Left hindlimb (tissue), 1 donor: ENCODE measurements at regions not wholly inside any gene's neighbourhood (a gene's known extent, or its start where the extent isn't known, plus 50 kb on each side); places are given as distances from the start of the nearest gene placed in this dataset.
"Not testable (repeated sequence)": the region's sequence is repeated elsewhere in the genome, so short reads cannot be mapped to it uniquely, and the experiment has no call there.

ENCODE experiments used
- DNase-seq: peaks from one replicate; pipeline ENCODE4 v3.0.0-alpha.2; 2018

- DNase-seq = peak; percentile 75
Measured at GRCh38 chr15:100721758-100722550, 119.6 kb downstream of the ASB7 start.

- no peak for DNase-seq
Measured at GRCh38 chr15:100722551-100723314, 120.3 kb downstream of the ASB7 start.

- no peak for DNase-seq
Measured at GRCh38 chr15:100723315-100723801, 121.0 kb downstream of the ASB7 start.

- DNase-seq = no peak
Measured at GRCh38 chr15:100725121-100726069, 123.0 kb downstream of the ASB7 start.

- DNase-seq = no peak
Measured at GRCh38 chr15:100726070-100726420, 123.7 kb downstream of the ASB7 start.

- DNase-seq = no peak
Measured at GRCh38 chr15:100726421-100727190, 124.2 kb downstream of the ASB7 start.

- no peak for DNase-seq
Measured at GRCh38 chr15:100727291-100727851, 125.0 kb downstream of the ASB7 start.

- DNase-seq = no peak
Measured at GRCh38 chr15:100728371-100729201, 126.2 kb downstream of the ASB7 start.

GRCh38 chr15:100729461-100729860 is 127.1 kb downstream of the ASB7 start:
- no peak for DNase-seq

- no peak for DNase-seq
Measured at GRCh38 chr15:100730129-100730528, 127.7 kb downstream of the ASB7 start.

GRCh38 chr15:100730655-100731266 is 128.4 kb downstream of the ASB7 start:
- no peak for DNase-seq

- no peak for DNase-seq
Measured at GRCh38 chr15:100731267-100732152, 129.1 kb downstream of the ASB7 start.

GRCh38 chr15:100732211-100733055 is 130.0 kb downstream of the ASB7 start:
- no peak for DNase-seq

- peak; percentile 61 for DNase-seq
Measured at GRCh38 chr15:100733101-100733842, 130.9 kb downstream of the ASB7 start.

GRCh38 chr15:100733843-100734185 is 131.4 kb downstream of the ASB7 start:
- DNase-seq = not testable (repeated sequence)

- no peak for DNase-seq
Measured at GRCh38 chr15:100734586-100734985, 132.2 kb downstream of the ASB7 start.
